CD4-positive, alpha-beta T cell treated with Interleukin-15 for 1 hour (primary cell): ENCODE measurements at regions not wholly inside any gene's neighbourhood (a gene's known extent, or its start where the extent isn't known, plus 50 kb on each side); places are given as distances from the start of the nearest gene placed in this dataset.
"Not testable (repeated sequence)": the region's sequence is repeated elsewhere in the genome, so short reads cannot be mapped to it uniquely, and the experiment has no call there.

Experiments
- DNase-seq: peaks from one replicate; pipeline ENCODE4 v3.0.0-alpha.2; 2020

DNA sequence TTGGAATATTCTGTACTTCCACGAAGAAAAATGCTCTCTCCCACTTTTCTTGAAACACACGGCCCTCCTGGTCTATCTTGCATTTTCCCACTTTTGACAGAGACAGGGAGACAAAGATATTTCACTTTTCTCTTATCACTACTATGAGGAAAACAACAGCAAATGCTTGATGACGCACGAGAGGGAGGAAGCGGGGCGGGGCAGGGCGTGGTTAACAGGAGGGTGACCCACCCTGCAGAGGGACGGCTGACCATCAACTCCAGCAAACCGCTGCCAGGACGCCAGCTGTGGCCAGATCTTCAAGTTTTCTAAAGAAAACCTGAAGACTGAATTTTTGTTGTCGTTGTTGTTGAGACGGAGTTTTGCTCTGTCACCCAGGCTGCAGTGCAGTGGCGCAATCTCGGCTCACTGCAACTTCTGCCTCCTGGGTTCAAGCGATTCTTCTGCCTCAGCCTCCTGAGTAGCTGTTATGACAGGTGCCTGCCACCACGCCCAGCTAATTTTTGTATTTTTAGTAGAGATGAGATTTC lies 63.8 kb downstream of the NSUN5 start:
- not testable (repeated sequence) for DNase-seq

DNA sequence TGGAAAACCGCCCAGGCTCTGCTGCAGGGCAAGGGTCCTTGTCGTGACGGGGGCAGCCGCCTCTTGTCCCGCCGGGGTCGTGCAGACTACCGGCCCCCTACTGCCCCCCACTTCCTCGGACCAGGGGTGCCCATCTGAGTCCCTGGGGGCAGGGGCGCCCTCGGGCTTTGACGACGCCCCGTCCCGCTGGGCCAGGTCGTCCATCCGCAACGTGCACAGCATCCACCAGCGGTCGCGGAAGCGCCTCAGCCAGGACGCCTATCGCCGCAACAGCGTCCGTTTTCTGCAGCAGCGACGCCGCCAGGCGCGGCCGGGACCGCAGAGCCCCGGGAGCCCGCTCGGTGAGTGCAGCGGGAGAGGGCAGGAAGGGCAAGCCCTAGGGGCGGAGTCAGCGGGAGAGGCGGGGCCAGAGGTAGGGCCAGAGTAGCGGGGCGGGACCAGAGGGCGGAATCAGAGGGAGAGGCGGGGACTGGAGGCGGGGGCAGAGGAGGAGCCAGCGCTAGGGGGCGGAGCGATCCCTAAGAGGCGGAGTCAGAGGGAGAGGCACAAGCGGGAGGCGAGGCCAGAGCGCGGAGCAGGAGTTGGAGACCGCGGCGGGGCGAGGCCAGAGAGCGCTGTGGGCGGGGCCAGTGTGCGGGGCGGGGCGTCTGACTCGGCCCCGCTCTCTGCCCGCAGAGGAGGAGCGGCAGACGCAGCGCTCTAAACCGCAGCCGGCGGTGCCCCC lies 73.5 kb downstream of the NSUN5 start:
- DNase-seq = peak; percentile 91

DNA sequence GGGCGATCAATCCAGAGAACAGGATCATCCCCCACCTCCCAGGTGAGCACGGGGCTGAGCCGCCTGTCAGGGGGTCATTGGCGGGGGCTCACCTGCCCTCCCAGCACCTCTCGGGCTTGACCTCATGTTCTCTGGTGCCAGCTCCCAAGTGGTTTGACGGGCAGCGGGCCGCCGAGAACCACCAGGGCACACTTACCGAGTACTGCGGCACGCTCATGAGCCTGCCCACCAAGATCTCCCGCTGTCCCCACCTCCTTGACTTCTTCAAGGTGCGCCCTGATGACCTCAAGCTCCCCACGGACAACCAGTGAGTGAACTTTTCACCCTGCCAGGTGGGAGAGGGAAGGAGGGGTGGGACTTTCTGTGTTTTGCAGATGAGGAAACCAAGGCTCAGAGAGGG lies 82.9 kb downstream of the NSUN5 start:
- not testable (repeated sequence) for DNase-seq

DNA sequence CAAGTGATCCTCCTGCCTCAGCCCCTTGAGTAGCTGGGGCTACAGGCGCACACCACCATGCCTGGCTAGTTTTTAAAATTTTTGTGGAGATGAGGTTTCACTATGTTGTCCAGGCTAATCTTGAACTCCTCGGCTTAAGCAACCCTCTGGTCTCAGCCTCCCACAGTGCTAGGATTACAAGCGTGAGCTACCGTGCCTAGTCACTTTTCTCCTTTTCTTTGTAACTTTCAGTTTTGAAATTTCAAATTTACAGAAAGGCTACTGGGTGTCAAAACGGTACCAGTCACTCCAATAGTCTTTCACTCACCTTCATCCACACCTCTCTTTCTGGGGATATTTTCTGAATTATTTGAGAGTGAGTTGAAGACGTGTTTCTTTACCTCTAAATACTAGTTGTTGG lies 86.9 kb downstream of the NSUN5 start:
- DNase-seq = not testable (repeated sequence)

DNA sequence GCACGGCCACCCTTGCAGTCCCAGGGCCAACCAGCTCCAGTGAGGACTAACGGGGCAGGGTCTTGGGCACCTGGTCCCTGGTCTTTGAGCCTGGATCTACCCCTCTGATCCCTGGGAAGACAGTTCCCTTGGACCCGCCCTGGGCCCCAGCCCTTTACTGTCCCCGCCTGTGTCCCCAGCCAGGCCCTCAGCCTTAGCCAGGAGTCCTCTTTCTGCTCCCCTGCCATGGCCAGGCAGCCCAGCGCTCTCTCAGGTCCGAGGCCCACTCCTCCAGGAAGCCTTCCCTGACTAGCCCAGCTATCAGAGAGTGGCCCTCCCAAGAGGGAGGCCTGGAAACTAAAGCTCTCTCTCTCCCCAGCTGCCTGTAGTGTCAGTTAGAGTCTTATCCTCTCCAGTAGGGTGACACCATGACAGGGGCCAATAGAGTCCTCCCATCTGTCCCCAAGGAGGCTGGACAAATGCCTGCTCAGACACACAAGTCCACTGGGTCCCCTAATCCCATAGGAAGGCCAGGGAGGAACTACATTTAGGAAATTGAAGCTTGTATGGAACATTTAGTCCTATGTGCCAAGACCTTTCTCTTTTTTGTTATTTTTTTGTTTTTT lies 87.8 kb downstream of the NSUN5 start:
- DNase-seq = not testable (repeated sequence)

DNA sequence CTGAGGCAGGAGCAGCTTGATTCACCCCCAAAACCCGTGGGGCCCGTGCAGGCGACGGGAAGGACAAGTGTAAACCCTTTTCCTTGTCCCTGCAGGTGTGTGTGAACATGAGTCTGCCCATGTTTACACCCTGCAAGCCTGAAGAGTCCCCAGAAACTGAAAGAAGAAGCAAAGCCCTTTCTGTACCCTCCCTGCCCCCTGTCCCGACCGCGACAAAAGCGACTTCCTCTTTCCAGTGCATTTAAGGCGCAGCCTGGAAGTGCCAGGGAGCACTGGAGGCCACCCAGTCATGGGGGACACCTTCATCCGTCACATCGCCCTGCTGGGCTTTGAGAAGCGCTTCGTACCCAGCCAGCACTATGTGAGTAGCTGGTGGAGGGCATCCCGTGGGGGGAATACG lies 88.3 kb downstream of the NSUN5 start:
- DNase-seq = not testable (repeated sequence)

DNA sequence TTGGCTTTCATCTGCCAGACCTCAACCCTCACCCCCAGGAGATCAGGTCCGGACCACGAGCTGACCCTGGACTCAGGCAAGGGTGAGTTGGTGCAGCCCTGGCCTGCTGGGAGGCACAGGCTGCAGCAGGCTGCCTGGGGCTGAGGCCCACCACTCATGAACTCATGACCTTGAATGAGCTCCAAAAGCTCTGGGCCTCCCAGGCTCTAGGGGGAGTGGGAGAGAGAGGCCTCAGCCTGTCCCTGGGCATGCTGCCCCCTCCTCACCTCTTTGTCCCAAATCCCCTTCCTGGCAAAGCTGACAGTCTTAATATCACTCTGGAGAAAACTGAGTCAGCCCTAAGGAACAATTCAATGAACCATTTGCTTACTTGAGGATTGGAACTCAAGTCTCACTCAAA lies 89.8 kb downstream of the NSUN5 start:
- DNase-seq = not testable (repeated sequence)

DNA sequence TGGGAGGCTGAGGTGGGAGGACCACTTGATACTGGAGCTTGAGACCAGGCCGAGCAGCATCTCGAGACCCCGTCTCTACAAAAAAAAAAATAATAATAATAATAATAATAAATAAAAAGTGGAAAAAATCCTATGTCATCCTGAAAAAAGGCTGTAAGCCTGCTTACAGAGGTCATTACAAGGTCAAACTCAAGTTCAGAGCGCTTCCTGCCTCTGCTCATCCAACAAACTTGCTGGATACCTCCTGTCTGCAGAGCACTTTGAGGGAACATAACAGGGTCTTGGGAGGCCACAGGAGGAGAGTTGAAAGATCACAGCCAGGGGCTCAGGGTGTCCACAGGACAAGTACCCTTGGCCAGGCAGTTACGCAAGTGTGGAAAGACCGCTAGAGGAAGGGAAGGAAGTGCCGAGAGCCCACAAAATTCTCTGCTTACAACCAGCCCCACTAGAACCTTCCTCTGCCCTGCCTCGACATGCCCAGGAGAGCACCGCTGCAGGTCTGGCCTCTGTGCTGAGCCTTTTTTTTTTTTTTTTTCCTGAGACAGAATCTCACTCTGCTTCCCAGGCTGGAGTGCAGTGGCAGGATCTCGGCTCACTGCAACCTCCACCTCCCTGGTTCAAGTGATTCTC lies 92.5 kb downstream of the NSUN5 start:
- peak; percentile 5 for DNase-seq

DNA sequence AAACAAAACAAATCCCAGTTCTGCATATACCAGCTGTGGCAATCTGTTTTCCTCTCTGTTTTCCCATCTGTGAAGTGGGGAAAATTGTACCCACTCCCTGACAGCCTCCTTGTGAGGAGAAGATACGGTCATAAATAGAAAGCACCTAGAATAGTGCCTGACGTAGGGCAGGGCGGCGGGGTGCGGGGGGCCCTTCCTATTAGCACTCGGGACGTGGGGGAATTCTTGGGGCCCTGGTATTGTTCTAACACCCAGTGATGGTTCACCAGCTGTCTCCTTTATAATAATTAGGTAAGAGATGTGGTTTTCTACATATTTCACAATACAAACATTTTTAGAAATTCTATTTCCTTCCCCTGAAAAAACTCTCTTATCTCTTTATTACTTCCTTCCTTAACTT lies 93.4 kb downstream of the NSUN5 start:
- not testable (repeated sequence) for DNase-seq

DNA sequence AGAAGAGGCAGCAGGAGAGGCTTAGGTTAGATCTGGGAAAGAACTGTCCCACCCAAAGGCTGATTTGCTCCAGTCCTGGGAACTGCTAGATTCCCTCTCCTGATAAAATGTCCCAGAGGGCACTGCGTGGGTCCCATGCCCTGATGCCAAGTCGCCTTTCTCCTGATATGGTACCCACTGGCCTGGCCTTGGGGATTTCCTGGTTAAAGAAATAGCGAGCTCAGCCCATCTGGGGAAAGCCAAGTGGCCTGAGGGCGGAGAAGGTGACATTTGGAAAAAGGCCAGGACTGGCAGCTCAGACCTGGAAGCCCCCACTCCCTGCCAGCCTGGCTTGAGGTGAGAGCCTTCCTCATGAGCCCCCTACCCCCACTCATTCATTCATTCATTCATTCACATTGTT lies 94.2 kb downstream of the NSUN5 start:
- DNase-seq = peak; percentile 16

DNA sequence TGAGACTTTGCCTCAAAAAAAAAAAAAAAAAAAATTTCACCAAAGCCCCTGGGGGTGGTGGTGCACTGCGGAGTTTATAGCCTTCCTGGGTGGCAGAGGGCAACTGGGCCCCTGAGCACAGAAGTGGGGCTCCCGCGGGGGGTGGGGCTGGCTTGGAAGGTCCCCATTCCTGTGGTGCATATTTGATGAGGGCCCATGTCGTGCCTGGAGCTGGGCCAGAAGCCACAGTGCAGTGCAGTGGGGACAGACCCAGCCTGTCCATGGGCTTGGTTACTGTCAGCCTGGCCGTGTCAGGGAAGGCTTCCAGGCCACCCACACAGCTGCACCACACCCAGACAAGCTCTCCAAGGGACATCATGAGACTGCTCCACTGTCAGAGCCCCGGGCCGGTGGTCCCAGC lies 95.5 kb downstream of the NSUN5 start:
- peak; percentile 15 for DNase-seq

DNA sequence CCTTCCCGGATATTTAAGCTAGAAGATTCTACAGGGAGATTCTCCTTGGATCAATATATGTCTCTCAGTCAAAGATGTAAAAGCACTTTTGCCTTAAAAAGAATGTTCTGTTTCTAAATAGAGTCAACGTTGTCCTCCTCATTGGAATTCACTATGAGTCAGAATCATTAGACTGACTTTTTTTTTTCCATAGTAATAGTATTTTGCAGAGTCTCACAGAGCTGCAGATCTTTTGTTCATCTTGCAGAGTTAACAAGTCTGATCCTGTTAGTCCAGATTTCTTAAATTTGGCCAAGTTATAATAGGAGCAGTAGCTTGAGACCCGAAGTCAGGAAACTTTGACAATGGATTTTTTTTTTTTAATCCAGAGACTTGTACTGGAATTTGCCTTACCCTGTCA lies 103.0 kb downstream of the NSUN5 start:
- DNase-seq = not testable (repeated sequence)

DNA sequence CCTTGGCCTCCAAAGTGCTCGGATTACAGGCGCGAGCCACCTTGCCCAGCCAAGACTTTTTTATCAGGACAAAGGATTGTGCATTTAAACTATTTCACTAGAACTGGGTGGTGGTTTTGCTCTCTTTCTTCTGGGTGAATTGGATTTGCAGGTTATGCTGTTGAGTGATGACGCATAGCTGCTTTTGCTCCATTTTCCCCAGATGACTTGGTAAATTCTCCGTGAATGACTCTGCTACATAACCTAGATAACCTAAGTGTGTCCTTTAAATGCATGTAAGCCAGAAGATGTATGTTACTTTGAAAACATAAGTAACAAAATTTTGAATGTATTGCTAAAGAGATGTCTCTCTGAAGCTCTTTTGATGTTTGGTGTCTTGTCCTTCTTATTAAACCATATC lies 103.7 kb downstream of the NSUN5 start:
- not testable (repeated sequence) for DNase-seq

DNA sequence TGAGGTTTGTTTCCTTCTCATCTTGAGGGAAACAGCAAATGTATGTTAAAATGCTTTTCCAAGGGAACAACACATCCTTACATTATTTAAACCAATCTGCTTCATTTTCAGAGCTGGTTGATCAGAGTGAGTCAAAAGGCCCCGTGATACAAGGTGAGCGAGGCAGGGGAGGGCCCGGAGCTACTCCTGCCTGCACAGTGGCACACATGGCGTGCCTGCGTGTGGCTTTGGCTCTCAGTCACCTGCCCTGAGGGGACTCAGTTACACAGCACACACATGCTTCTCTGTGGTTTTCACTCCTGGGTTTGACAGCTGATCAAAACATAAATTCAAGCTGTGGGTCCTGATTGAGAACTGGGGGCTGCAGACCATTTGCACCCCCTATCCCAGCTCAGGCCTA lies 105.3 kb downstream of the NSUN5 start:
- DNase-seq = peak; percentile 1

DNA sequence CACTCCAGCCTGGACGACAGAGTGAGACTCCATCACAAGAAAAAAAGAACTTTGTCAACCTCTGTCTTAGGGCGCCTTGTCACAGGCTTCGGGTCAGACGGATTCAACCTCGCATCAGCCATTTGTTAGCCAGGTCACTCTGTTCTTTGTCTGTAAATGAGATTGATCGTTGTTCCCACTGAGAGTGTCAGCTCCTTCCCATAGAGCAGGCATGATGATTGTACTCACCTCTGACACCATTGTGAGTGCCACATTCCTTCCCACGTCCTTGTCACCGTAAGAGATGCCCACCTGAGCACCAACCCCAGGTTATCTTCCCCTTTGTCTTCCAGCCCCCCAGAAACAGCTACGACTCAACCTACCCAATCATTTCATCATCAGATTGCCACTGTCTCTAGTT lies 107.4 kb downstream of the NSUN5 start:
- DNase-seq = peak; percentile 14

DNA sequence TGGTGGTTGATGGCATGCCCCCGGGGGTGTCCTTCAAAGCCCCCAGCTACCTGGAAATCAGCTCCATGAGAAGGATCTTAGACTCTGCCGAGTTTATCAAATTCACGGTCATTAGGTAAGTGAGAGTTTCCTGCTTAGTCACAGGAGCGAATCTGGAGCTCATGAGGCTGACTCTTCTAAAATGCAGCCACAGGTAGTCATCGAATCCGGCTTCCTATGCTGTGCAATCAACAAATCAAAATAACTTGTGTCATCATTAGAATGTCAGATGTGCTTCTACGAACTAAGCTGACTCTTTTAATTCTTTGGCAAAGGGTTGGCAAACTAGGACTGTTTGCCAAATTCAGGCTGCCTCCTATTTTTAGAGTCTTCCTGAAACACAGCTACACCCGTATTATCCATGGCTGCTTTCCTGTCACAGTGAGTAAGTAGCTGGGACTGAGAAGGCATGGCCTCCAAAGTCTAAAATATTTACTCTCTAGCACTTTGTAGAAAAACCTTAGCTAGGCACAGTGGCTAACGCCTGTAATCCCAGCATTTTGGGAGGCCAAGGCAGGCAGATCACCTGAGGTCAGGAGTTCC lies 108.0 kb downstream of the NSUN5 start:
- not testable (repeated sequence) for DNase-seq

DNA sequence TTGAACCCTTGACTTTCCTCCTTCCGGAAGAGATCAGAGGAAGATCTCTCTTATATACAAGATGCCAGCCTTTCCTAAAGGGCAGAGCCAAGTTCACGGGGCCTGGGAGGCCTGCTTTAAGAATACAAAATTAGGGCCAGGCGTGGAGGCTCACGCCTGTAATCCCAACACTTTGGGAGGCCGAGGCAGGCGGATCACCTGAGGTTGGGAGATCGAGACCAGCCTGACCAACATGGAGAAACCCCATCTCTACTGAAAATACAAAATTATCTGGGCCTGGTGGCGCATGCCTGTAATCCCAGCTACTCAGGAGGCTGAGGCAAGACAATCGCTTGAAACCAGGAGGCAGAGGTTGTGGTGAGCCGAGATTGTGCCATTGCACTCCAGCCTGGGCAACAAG lies 108.2 kb upstream of the SPDYE9 start:
- DNase-seq = not testable (repeated sequence)

DNA sequence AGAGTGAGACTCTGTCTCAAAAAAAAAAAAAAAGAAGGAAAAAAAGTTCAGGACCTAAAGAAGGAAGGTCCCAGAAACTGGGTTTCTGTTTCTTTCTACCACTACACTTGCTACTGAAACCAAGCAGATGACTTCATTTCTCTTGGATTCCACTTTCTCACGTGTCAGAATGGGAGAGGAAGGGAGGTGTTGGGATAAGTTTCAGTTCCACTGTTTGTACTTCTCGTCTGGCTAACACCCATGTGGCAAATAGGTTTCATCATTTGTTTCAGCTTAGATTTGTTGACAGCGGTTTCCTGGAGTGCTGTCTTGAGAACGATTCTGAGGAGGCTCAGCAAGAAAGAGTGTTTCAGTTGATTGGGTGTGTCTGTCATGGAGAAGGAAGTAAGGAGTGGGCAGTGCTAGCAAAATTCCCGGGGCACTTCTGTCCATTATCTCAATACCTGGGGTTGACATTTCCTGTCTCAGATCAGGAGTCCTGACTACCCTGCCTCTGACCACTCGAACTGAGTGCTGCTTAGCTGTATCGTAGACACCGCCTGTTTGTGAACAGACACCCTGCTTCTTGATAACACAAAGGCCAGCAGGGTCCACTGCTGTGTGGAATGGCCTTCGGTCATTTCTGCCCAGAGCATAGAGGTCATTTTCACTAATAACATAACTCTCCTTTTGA lies 104.8 kb upstream of the SPDYE9 start:
- not testable (repeated sequence) for DNase-seq

DNA sequence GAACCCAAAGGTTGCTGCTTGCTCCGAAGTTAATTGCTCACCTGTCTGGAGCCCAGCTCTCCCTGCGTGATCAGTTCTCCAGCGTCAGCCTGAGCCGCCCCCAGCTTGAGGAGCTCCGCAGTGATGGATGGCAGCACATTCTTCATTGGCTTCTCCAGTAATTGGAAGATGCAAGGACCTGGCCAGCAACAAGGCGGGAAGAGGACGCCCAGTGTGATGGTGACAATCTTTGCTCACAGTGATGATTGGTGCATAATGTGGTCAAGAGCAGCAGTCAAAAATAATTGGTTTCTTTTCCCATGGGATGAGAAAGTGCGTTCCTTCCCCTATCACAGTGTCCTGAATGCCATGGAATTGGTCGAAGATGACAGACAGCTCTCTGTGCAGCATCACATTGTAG lies 102.4 kb upstream of the SPDYE9 start:
- not testable (repeated sequence) for DNase-seq

DNA sequence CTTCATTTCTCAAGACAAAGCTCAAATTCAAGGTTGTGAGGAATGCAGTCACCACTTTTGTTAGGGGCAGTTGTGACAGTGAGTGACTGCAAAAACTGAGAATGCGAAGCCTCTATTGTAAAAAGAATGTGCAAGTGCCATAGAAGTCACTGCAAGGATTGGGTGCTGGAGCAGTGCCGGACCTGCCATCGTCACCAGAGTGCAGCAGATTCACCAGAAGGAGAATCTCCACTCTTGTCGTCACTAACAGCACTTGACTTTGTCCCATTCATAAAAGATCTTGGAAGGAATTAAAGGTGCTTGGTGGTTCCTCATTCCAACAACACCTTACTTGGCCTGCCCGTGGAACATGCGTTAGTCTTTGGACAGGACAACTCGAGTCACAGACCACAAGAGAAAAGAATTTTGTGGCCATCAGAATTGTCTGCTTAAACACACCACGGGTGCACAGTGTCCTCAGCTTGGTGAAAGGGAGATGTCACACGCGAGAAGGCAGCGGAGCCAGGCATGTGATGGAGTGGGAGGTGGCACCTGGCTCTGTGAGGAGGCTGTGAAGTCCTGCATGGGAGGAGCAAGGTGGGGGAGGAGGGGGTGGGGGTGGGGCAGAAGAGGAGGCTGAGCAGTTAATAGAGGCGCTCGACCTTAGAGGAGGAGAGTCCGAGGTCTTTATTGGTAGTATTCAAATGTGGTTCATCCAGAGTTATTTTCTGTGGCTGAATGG lies 100.9 kb upstream of the SPDYE9 start:
- DNase-seq = not testable (repeated sequence)

DNA sequence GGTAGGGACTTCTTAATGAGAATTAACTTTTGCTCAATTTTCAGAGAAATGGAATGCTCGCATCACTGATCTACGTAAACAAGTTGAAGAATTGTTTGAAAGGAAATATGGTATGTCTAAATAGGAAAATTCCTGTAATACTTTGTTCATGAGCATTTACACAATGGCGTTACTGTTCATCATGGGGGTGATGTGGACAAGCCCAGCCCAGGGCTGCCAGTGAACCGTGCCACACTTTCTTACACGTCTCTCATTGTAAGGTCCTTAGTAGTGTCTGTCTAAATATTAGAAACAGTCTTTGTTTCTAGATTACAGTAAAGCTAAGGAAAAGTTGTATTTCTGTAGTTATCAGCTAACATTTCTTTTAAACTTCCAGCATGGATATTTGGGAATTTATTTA lies 91.0 kb upstream of the SPDYE9 start:
- DNase-seq = not testable (repeated sequence)

DNA sequence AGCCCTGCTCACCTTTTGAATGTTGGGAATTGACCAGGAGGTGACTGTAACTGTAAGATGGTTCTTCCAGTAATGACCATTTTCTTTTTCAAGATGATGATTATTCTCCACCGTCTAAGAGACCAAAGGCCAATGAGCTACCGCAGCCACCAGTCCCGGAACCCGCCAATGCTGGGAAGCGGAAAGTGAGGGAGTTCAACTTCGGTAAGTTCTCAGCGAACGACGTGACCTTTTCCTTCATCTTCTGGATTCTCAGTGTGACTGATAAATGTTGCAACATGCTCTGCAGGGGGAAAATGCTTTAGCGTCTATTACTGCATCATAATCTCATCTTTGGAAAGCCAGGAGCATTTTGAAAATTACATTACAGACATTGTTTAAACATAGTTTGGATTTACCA lies 89.5 kb upstream of the SPDYE9 start:
- not testable (repeated sequence) for DNase-seq
